Prostate gland (tissue), 2 donors: ENCODE measurements at regions not wholly inside any gene's neighbourhood (a gene's known extent, or its start where the extent isn't known, plus 50 kb on each side); places are given as distances from the start of the nearest gene placed in this dataset.

Source experiments
- DNase-seq: peaks from one replicate; pipeline ENCODE4 v3.0.0-alpha.2; 2019; ENCODE audit warnings: low spot score
- H3K27ac ChIP-seq, 2 donors: fragments of 200-600 bp; sonication (generic); 2 replicates each; pipeline ENCODE4 v1.5.1; 2017 to 2019
- H3K27me3 ChIP-seq: fragments of 200-600 bp; sonication (generic); replicated peaks from 2 replicates; pipeline ENCODE4 v1.5.1; 2019; ENCODE audit not compliant: insufficient read depth
- H3K36me3 ChIP-seq, 2 donors: fragments of 200-600 bp; sonication (generic); 1 replicate in 1 of 2; 2 replicates in 1 of 2; pipeline versions ENCODE4 v1.5.1 to v1.8.1; 2017 to 2019
- H3K4me1 ChIP-seq: fragments of 200-600 bp; sonication (generic); replicated peaks from 2 replicates; pipeline ENCODE4 v1.5.1; 2019
- H3K4me3 ChIP-seq, 2 donors: fragments of 200-600 bp; sonication (generic); 2 replicates each; pipeline ENCODE4 v1.5.1; 2017 to 2019
- H3K9me3 ChIP-seq: fragments of 200-600 bp; sonication (generic); 2 replicates; pipeline ENCODE4 v1.5.1; 2017
- POLR2A ChIP-seq: fragments of 450-650 bp; IDR thresholded peaks from one replicate; pipeline ENCODE4 v1.6.1; 2016; ENCODE audit warnings: antibody characterized with exemption, mild to moderate bottlenecking
- POLR2AphosphoS5 ChIP-seq: sonication (generic); formaldehyde crosslinking; IDR thresholded peaks from one replicate; pipeline ENCODE4 v1.6.1; 2017; ENCODE audit warnings: antibody characterized with exemption
- WGBS: methylation state at CpG from one replicate; pipeline ENCODE4 v1.1.5; 2018; 5-methylcytosine and 5-hydroxymethylcytosine counted together
- intact Hi-C: fragments of 100-400 bp; cut with DNase I; formaldehyde crosslinking; loops from one replicate; pipeline ENCODE4 v1.14.2; 2022
- TF ChIP-seq, protein P1 (sequence below), 4 experiments: fragments of 200-600 bp in 2 of 4; fragments of 450-650 bp in 2 of 4; sonication (generic) in 2 of 4; IDR thresholded peaks; 1 replicate in 3 of 4; 2 replicates in 1 of 4; pipeline ENCODE4 v1.5.1; 2016 to 2019; ENCODE audit warnings: antibody characterized with exemption in 4 of 4, mild to moderate bottlenecking in 2 of 4, moderate library complexity in 2 of 4

DNA sequence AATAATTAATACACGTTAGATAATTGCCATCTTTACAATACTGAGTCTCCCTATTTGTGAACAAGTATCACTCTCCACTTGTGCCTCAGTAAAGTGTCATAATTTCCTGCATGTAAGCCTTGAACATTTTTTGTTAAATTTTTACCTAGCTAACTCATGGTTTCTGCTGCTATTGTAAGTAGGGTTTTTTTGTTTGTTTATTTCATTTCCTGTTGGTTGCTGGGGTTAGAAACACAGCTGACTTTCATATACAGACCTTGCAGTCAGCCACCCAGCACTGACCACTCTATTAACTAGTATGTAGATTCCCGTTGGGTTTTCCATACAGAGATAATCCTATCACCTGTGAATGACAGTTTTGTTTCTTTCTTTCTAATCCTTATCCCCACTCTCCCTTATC, 133.3 kb downstream of the MPP7 start:
- Histone ChIP-seq H3K27me3 (no peaks in the 10 kb centered on the region), H3K36me3 (no peaks in the 10 kb centered on the region), H3K4me1 (no peaks in the 10 kb centered on the region), H3K4me3 (no peak overlapping the region), H3K27ac (no peak overlapping the region), H3K9me3 (no peaks in the 10 kb centered on the region)
- intact Hi-C loops: no loop called here
- no peak for DNase-seq
- TF ChIP-seq, protein P1, sequence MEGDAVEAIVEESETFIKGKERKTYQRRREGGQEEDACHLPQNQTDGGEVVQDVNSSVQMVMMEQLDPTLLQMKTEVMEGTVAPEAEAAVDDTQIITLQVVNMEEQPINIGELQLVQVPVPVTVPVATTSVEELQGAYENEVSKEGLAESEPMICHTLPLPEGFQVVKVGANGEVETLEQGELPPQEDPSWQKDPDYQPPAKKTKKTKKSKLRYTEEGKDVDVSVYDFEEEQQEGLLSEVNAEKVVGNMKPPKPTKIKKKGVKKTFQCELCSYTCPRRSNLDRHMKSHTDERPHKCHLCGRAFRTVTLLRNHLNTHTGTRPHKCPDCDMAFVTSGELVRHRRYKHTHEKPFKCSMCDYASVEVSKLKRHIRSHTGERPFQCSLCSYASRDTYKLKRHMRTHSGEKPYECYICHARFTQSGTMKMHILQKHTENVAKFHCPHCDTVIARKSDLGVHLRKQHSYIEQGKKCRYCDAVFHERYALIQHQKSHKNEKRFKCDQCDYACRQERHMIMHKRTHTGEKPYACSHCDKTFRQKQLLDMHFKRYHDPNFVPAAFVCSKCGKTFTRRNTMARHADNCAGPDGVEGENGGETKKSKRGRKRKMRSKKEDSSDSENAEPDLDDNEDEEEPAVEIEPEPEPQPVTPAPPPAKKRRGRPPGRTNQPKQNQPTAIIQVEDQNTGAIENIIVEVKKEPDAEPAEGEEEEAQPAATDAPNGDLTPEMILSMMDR (IDR thresholded peaks at IDR 0.05): no peak
- no peak for TF ChIP-seq POLR2A
- no peak for TF ChIP-seq POLR2AphosphoS5
- 71% methylated on average over 2 of the region's 2 CpGs for WGBS

DNA sequence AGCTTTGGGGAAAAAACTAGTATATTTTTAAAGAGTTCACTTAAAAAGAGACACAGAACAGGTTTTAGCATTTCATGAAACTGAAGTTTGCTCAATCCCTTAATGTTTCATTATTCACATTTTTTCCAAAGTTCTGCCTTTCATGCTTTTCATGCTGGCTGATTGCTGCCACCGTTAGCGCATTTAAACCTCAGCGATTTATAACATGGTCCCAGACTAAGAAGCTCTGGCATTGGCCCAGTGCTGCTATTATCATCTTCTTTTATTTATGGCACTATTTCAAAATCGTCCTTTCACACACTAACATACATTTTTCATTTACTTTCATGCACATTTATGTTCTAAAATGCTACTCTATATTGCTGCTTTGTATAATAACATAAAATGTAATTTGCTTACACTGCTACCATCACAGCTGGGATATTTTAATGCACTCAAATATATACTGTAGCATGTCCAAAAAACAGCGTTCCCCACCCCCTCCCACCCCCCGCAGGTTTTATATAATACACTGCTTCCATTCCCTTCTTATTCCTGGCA, 141.9 kb downstream of the MPP7 start:
- intact Hi-C loops: no loop called here
- TF ChIP-seq, protein P1 (IDR thresholded peaks at IDR 0.05): no peak
- TF ChIP-seq POLR2AphosphoS5 (no peak), POLR2A (no peak)
- Histone ChIP-seq H3K9me3 (no peaks in the 10 kb centered on the region), H3K4me1 (no peaks in the 10 kb centered on the region), H3K27ac (no peak overlapping the region), H3K4me3 (no peak overlapping the region), H3K27me3 (no peaks in the 10 kb centered on the region), H3K36me3 (no peaks in the 10 kb centered on the region)
- WGBS: 48% methylated on average over 6 of the region's 6 CpGs
- DNase-seq: no peak

DNA sequence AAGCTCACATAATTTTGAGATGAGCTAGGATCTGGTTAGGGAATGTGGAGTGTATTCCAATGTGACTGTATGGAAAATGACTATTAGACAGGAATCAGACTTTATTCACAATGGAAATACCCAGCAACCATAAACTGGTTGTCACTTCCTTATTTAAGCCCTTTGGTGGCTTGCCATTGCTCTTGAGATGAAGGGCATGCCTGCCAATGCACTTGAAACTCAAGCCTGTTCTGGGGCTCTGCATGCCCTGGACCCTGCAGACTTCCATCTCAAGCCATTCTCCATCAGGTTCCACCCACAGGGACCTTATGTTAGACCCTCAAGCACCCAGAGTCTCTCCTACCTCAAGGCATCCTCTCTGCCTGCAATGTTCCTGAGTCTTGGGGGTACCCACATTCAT, 145.5 kb downstream of the MPP7 start:
- TF ChIP-seq POLR2AphosphoS5 (no peak), POLR2A (no peak)
- TF ChIP-seq, protein P1 (IDR thresholded peaks at IDR 0.05): no peak
- H3K27ac ChIP-seq: no peak overlapping the region

GRCh38 chr10:28155726-28156125, 147.1 kb downstream of the MPP7 start:
- Histone ChIP-seq H3K36me3 (no peaks in the 10 kb centered on the region), H3K27me3 (no peaks in the 10 kb centered on the region), H3K4me3 (no peak overlapping the region), H3K9me3 (no peaks in the 10 kb centered on the region), H3K4me1 (no peaks in the 10 kb centered on the region), H3K27ac (no peak overlapping the region)
- 38% methylated on average over 1 of the region's 1 CpG for WGBS
- intact Hi-C loops: no loop called here
- TF ChIP-seq POLR2AphosphoS5 (no peak), POLR2A (no peak)
- TF ChIP-seq, protein P1 (IDR thresholded peaks at IDR 0.05): no peak
- DNase-seq: no peak

More for the DNA sequence above, 145.5 kb downstream of the MPP7 start:
- H3K9me3 ChIP-seq: no peaks in the 10 kb centered on the region
- intact Hi-C loops: no loop called here
- DNase-seq: no peak
- no peak overlapping the region for H3K4me3 ChIP-seq
- no peaks in the 10 kb centered on the region for H3K4me1 ChIP-seq
- no peaks in the 10 kb centered on the region for H3K36me3 ChIP-seq
- no peaks in the 10 kb centered on the region for H3K27me3 ChIP-seq

DNA sequence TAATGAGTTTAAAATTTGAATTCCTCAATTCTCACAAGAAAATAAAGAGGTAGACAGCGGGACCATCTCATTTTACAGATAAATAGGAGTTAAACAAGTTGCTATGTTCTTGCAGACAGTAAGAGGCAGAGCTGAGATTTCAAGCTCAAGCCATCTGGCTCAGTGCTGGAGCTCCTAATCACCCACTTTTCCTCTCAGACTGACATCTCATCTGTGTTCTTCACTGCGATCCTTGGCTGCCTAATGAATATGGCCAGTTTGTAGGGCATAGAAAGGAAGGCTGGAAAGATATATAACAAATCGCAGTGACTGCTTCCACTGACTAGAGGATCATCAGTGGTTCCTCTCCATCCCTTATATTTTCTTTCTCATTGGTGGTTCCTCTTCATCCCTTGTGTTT, 151.2 kb downstream of the MPP7 start:
- Histone ChIP-seq H3K27me3 (no peaks in the 10 kb centered on the region), H3K4me1 (no peaks in the 10 kb centered on the region), H3K36me3 (no peaks in the 10 kb centered on the region), H3K4me3 (no peak overlapping the region), H3K27ac (no peak overlapping the region), H3K9me3 (no peaks in the 10 kb centered on the region)
- TF ChIP-seq POLR2A: no peak
- no peak for TF ChIP-seq POLR2AphosphoS5
- TF ChIP-seq, protein P1 (IDR thresholded peaks at IDR 0.05): no peak
- 89% methylated on average over 3 of the region's 3 CpGs for WGBS
- no peak for DNase-seq
- intact Hi-C loops: no loop called here
